HepG2 (cell line): ENCODE measurements at regions not wholly inside any gene's neighbourhood (a gene's known extent, or its start where the extent isn't known, plus 50 kb on each side); places are given as distances from the start of the nearest gene placed in this dataset.

Experiments
- ATAC-seq: fragments of 200-7000 bp; cut with Tn5 transposase; 3 replicates; pipeline ENCODE4 v1.9.1; 2020; ENCODE audit warnings: mild to moderate bottlenecking, moderate library complexity
- BruUV-seq: library from RNA; stranded (reverse); fragments of 400-500 nt; replicated peaks from 2 replicates; lab custom pipeline; 2021; lab: Mats Ljungman, UMichigan
- CTCF ChIA-PET: fragments of 300-600 bp; formaldehyde crosslinking; extraction: SDS; loops from one replicate; lab custom pipeline; 2021; ENCODE audit warnings: low total read pairs, inconsistent platforms, low intra/inter-chr PET ratio; lab: Yijun Ruan, JAX
- POLR2A ChIA-PET: fragments of 350-600 bp; sonication (Branson Sonifier 250); formaldehyde crosslinking; loops from one replicate; lab custom pipeline; 2020; ENCODE audit warnings: antibody characterized with exemption, inconsistent platforms; lab: Yijun Ruan, JAX
- DNase-seq: peaks from one replicate; pipeline ENCODE4 v3.0.0-alpha.2; 2015; ENCODE audit warnings: low spot score
- FAIRE-seq: peaks from 3 replicates; lab custom pipeline; 2011; peaks lifted over from hg19 to GRCh38; lab: Jason Lieb, UNC
- H2AFZ ChIP-seq: one replicate; pipeline ENCODE4 v1.6.1; 2011; ENCODE audit warnings: low read length, inconsistent platforms
- H3K27ac ChIP-seq: fragments of 300-600 bp; 3 replicates; pipeline ENCODE4 v1.8.0; 2011; ENCODE audit warnings: mixed run types, mild to moderate bottlenecking, mixed read lengths, low read length, inconsistent platforms; ENCODE audit not compliant: insufficient read depth; ENCODE audit errors: extremely low read length
- H3K27me3 ChIP-seq, 2 experiments: fragments of 200-600 bp in 1 of 2; 2 replicates in 1 of 2; 3 replicates in 1 of 2; pipeline versions ENCODE4 v1.6.0 to v1.8.0; 2011; ENCODE audit warnings: low read length in 2 of 2, mild to moderate bottlenecking in 2 of 2, moderate library complexity in 2 of 2, inconsistent platforms in 1 of 2; ENCODE audit not compliant: insufficient read depth in 2 of 2, control insufficient read depth in 1 of 2
- H3K36me3 ChIP-seq, 2 experiments: fragments of 200-600 bp in 1 of 2; replicated peaks in 1 of 2; 2 replicates in 1 of 2; 3 replicates in 1 of 2; pipeline versions ENCODE4 v1.5.1 to v1.8.0; 2011; ENCODE audit warnings: low read length in 2 of 2, inconsistent platforms in 1 of 2; ENCODE audit not compliant: insufficient read depth in 2 of 2, control insufficient read depth in 1 of 2
- H3K4me1 ChIP-seq: 2 replicates; pipeline ENCODE4 v1.5.1; 2012; ENCODE audit warnings: low read length, inconsistent platforms; ENCODE audit not compliant: insufficient read depth
- H3K4me2 ChIP-seq: 2 replicates; pipeline ENCODE4 v1.6.0; 2011; ENCODE audit warnings: low read depth, low read length, inconsistent platforms
- H3K4me3 ChIP-seq, 3 experiments: fragments of 200-600 bp in 1 of 3; sonication (generic), shearing (Covaris generic) in 1 of 3; replicated peaks in 1 of 3; 2 replicates each; pipeline ENCODE4 v1.5.1; 2011 to 2016; ENCODE audit warnings: low read length in 3 of 3, inconsistent platforms in 2 of 3, low read depth in 2 of 3, mild to moderate bottlenecking in 2 of 3, control low read depth in 1 of 3, mixed read lengths in 1 of 3; ENCODE audit not compliant: insufficient read depth in 1 of 3
- H3K79me2 ChIP-seq: one replicate; pipeline ENCODE4 v1.6.1; 2011; ENCODE audit warnings: low read length, inconsistent platforms; ENCODE audit not compliant: insufficient read depth
- H3K9ac ChIP-seq: 2 replicates; pipeline ENCODE4 v1.6.0; 2011; ENCODE audit warnings: mild to moderate bottlenecking, low read depth, low read length, inconsistent platforms; ENCODE audit not compliant: insufficient read depth
- H3K9me3 ChIP-seq: 2 replicates; pipeline ENCODE4 v1.5.1; 2012; ENCODE audit warnings: mild to moderate bottlenecking, low read length
- H4K20me1 ChIP-seq: 2 replicates; pipeline ENCODE4 v1.6.0; 2011; ENCODE audit warnings: inconsistent platforms, mild to moderate bottlenecking, low read length, moderate library complexity; ENCODE audit not compliant: insufficient read depth
- ADNP ChIP-seq: sonication (generic); formaldehyde crosslinking; IDR thresholded peaks from 2 replicates; pipeline ENCODE4 v1.4.0; 2020; ENCODE audit warnings: missing genetic modification reagents
- ARNTL ChIP-seq: sonication (generic); formaldehyde crosslinking; IDR thresholded peaks from 2 replicates; pipeline ENCODE4 v1.4.0; 2020; ENCODE audit warnings: mild to moderate bottlenecking, missing genetic modification reagents
- BRCA1 ChIP-seq: sonication (generic); formaldehyde crosslinking; IDR thresholded peaks from 2 replicates; pipeline ENCODE4 v1.4.0; 2020; ENCODE audit warnings: missing genetic modification reagents
- PAF1 ChIP-seq: IDR thresholded peaks from 2 replicates; pipeline ENCODE4 v1.6.1; 2016; ENCODE audit warnings: missing genetic modification reagents, missing compliant biosample characterization
- PPARG ChIP-seq: conservative IDR thresholded peaks from 2 replicates; pipeline ENCODE4 v1.6.1; 2016; ENCODE audit warnings: missing biosample characterization, missing genetic modification reagents
- SMAD9 ChIP-seq: sonication (generic); formaldehyde crosslinking; IDR thresholded peaks from 2 replicates; pipeline ENCODE4 v1.5.1; 2020; ENCODE audit warnings: mild to moderate bottlenecking, missing genetic modification reagents
- SRSF4 ChIP-seq: fragments of 200-400 bp; formaldehyde crosslinking; IDR thresholded peaks from one replicate; pipeline ENCODE4 v1.6.1; 2018; ENCODE audit warnings: mild to moderate bottlenecking, low read depth, low read length, moderate library complexity; ENCODE audit not compliant: poor library complexity, severe bottlenecking
- TAF15 ChIP-seq: fragments of 200-400 bp; formaldehyde crosslinking; IDR thresholded peaks from one replicate; pipeline ENCODE4 v1.6.1; 2018; ENCODE audit warnings: mild to moderate bottlenecking, low read depth, low read length; ENCODE audit not compliant: poor library complexity, severe bottlenecking
- TGIF2 ChIP-seq: IDR thresholded peaks from 2 replicates; pipeline ENCODE4 v1.6.1; 2016; ENCODE audit warnings: control low read depth, missing compliant biosample characterization
- ZNF160 ChIP-seq: sonication (generic); formaldehyde crosslinking; IDR thresholded peaks from 2 replicates; pipeline ENCODE4 v1.8.0; 2022; ENCODE audit warnings: mild to moderate bottlenecking, inconsistent platforms, missing genetic modification reagents
- ZNF331 ChIP-seq: sonication (generic); formaldehyde crosslinking; IDR thresholded peaks from 2 replicates; pipeline ENCODE4 v1.4.0; 2020; ENCODE audit warnings: missing genetic modification reagents
- ZNF354B ChIP-seq: sonication (generic); formaldehyde crosslinking; IDR thresholded peaks from 2 replicates; pipeline ENCODE4 v1.8.0; 2022; ENCODE audit warnings: mild to moderate bottlenecking, missing genetic modification reagents
- ZNF547 ChIP-seq: sonication (generic); formaldehyde crosslinking; IDR thresholded peaks from 2 replicates; pipeline ENCODE4 v1.5.1; 2020; ENCODE audit warnings: mild to moderate bottlenecking, missing genetic modification reagents
- ZNF749 ChIP-seq: sonication (generic); formaldehyde crosslinking; IDR thresholded peaks from 2 replicates; pipeline ENCODE4 v1.8.0; 2022; ENCODE audit warnings: mild to moderate bottlenecking, missing genetic modification reagents, moderate library complexity, borderline replicate concordance
- ZNF780A ChIP-seq: sonication (generic); formaldehyde crosslinking; IDR thresholded peaks from 2 replicates; pipeline ENCODE4 v1.8.0; 2022; ENCODE audit warnings: mild to moderate bottlenecking, missing genetic modification reagents, moderate library complexity
- ZSCAN22 ChIP-seq: sonication (generic); formaldehyde crosslinking; IDR thresholded peaks from 2 replicates; pipeline ENCODE4 v1.4.0; 2020; ENCODE audit warnings: mild to moderate bottlenecking, missing genetic modification reagents
- WGBS: methylation state at CpG from one replicate; pipeline ENCODE4 v1.1.6; 2017; ENCODE audit warnings: low lambda C conversion rate; 5-methylcytosine and 5-hydroxymethylcytosine counted together
- in situ Hi-C: cut with HindIII; loops from 2 replicates; pipeline ENCODE4 v1.10.0; 2017; ENCODE audit warnings: low pct_unique_long_range_greater_than_20kb; ENCODE audit not compliant: extremely low pct_ligation_motif_present
- intact Hi-C: fragments of 100-400 bp; cut with micrococcal nuclease; formaldehyde crosslinking; loops from one replicate; pipeline ENCODE4 v1.10.0; 2022; ENCODE audit not compliant: unreplicated experiment
- TF ChIP-seq, protein P1 (sequence below), 2 experiments: IDR thresholded peaks; 2 replicates each; pipeline ENCODE4 v1.6.1; 2011 to 2012; ENCODE audit warnings: low read length in 2 of 2, borderline replicate concordance in 1 of 2, low read depth in 1 of 2, mild to moderate bottlenecking in 1 of 2, moderate library complexity in 1 of 2
- TF ChIP-seq, protein P2 (sequence below): sonication (generic); formaldehyde crosslinking; IDR thresholded peaks from 2 replicates; pipeline ENCODE4 v1.4.0; 2020; ENCODE audit warnings: mild to moderate bottlenecking, missing genetic modification reagents

DNA sequence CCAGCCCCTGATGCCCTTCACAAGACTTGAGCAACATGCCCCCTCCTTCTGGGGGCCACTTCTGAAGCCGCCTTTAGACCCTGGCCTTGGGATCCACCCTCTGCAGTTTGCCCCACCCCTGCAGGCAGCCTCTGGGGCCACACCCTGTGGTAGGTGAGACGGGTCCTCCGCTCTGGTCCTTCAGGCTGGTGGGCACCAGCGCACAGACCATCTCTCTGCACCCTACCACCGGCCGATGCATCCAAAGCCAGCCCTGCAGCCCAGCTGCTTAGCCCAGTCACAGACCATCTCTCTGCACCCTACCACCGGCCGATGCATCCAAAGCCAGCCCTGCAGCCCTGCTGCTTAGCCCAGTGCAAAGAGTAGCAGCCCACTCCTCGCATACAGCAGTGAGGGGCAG is 159.3 kb upstream of the ECI2 start:
- Histone ChIP-seq H3K4me2 (no peak overlapping the region), H3K79me2 (no peaks in the 10 kb centered on the region), H3K27me3 (peaks cover 4 to 48% of the 10 kb centered on the region in 2 experiments; a peak in 4 of 5 replicates), H4K20me1 (no peaks in the 10 kb centered on the region), H3K36me3 (no peaks in the 10 kb centered on the region), H3K27ac (no peak overlapping the region), H3K4me3 (no peak overlapping the region), H2AFZ (no peak overlapping the region), H3K9me3 (no peaks in the 10 kb centered on the region), H3K9ac (no peak overlapping the region), H3K4me1 (no peaks in the 10 kb centered on the region)
- in situ Hi-C loops (no loop called here), intact Hi-C loops (no loop called here)
- DNase-seq (no peak), FAIRE-seq (no peak), ATAC-seq (no peak; the same call in 2 of the 3 replicates)
- TF ChIP-seq ZNF354B (no peak), ZNF547 (CRISPR knock-in tag) (no peak), ZSCAN22 (CRISPR knock-in tag) (no peak), ARNTL (CRISPR knock-in tag) (no peak), ZNF749 (no peak), ZNF331 (CRISPR knock-in tag) (no peak), BRCA1 (CRISPR knock-in tag) (no peak), SMAD9 (CRISPR knock-in tag) (no peak), SRSF4 (no peak), TAF15 (no peak), PPARG (CRISPR knock-in tag) (no peak), TGIF2 (CRISPR knock-in tag) (no peak), ZNF780A (CRISPR knock-in tag) (no peak), PAF1 (CRISPR knock-in tag) (no peak), ZNF160 (CRISPR knock-in tag) (no peak), ADNP (CRISPR knock-in tag) (no peak)
- TF ChIP-seq, protein P1, sequence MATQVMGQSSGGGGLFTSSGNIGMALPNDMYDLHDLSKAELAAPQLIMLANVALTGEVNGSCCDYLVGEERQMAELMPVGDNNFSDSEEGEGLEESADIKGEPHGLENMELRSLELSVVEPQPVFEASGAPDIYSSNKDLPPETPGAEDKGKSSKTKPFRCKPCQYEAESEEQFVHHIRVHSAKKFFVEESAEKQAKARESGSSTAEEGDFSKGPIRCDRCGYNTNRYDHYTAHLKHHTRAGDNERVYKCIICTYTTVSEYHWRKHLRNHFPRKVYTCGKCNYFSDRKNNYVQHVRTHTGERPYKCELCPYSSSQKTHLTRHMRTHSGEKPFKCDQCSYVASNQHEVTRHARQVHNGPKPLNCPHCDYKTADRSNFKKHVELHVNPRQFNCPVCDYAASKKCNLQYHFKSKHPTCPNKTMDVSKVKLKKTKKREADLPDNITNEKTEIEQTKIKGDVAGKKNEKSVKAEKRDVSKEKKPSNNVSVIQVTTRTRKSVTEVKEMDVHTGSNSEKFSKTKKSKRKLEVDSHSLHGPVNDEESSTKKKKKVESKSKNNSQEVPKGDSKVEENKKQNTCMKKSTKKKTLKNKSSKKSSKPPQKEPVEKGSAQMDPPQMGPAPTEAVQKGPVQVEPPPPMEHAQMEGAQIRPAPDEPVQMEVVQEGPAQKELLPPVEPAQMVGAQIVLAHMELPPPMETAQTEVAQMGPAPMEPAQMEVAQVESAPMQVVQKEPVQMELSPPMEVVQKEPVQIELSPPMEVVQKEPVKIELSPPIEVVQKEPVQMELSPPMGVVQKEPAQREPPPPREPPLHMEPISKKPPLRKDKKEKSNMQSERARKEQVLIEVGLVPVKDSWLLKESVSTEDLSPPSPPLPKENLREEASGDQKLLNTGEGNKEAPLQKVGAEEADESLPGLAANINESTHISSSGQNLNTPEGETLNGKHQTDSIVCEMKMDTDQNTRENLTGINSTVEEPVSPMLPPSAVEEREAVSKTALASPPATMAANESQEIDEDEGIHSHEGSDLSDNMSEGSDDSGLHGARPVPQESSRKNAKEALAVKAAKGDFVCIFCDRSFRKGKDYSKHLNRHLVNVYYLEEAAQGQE (IDR thresholded peaks at IDR 0.05; ENCODE audit: borderline replicate concordance in 1 of 2, low read depth in 1 of 2, low read length in 2 of 2) = no peak
- TF ChIP-seq, protein P2, sequence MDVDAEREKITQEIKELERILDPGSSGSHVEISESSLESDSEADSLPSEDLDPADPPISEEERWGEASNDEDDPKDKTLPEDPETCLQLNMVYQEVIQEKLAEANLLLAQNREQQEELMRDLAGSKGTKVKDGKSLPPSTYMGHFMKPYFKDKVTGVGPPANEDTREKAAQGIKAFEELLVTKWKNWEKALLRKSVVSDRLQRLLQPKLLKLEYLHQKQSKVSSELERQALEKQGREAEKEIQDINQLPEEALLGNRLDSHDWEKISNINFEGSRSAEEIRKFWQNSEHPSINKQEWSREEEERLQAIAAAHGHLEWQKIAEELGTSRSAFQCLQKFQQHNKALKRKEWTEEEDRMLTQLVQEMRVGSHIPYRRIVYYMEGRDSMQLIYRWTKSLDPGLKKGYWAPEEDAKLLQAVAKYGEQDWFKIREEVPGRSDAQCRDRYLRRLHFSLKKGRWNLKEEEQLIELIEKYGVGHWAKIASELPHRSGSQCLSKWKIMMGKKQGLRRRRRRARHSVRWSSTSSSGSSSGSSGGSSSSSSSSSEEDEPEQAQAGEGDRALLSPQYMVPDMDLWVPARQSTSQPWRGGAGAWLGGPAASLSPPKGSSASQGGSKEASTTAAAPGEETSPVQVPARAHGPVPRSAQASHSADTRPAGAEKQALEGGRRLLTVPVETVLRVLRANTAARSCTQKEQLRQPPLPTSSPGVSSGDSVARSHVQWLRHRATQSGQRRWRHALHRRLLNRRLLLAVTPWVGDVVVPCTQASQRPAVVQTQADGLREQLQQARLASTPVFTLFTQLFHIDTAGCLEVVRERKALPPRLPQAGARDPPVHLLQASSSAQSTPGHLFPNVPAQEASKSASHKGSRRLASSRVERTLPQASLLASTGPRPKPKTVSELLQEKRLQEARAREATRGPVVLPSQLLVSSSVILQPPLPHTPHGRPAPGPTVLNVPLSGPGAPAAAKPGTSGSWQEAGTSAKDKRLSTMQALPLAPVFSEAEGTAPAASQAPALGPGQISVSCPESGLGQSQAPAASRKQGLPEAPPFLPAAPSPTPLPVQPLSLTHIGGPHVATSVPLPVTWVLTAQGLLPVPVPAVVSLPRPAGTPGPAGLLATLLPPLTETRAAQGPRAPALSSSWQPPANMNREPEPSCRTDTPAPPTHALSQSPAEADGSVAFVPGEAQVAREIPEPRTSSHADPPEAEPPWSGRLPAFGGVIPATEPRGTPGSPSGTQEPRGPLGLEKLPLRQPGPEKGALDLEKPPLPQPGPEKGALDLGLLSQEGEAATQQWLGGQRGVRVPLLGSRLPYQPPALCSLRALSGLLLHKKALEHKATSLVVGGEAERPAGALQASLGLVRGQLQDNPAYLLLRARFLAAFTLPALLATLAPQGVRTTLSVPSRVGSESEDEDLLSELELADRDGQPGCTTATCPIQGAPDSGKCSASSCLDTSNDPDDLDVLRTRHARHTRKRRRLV (CRISPR knock-in tag) = no peak
- no TSS peak for BruUV-seq
- POLR2A ChIA-PET = no interaction called here
- CTCF ChIA-PET = no interaction called here
- 58% methylated on average over 9 of the region's 9 CpGs for WGBS
